GM19467 (cell line): ENCODE measurements at regions not wholly inside any gene's neighbourhood (a gene's known extent, or its start where the extent isn't known, plus 50 kb on each side); places are given as distances from the start of the nearest gene placed in this dataset.

Experiments used
- ATAC-seq: cut with Tn5 transposase; IDR thresholded peaks from one replicate; pipeline ENCODE4 v1.9.1; 2021; ENCODE audit warnings: mild to moderate bottlenecking, moderate library complexity; ENCODE audit not compliant: unreplicated experiment

DNA sequence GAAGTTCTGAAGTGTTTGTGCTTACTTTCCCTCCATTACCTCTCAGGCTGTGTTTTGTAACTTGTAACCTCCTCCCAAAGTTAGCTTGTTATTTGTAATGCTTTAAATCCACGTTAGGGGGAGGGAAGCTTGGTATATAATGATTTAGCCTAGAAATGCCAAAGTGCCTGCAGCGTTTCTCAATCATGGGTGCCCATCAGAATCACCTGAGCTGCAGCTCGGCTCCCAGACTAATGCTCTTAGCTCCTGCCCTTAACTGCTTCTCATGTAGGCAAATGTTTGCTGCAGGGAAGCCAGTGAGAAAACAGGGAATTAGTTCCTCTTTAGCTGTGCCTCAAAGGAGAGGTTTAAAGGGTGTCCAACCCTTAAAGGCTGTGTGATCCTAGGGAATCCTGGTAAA is 219.2 kb upstream of the NAALADL2 start:
- no peak for ATAC-seq

DNA sequence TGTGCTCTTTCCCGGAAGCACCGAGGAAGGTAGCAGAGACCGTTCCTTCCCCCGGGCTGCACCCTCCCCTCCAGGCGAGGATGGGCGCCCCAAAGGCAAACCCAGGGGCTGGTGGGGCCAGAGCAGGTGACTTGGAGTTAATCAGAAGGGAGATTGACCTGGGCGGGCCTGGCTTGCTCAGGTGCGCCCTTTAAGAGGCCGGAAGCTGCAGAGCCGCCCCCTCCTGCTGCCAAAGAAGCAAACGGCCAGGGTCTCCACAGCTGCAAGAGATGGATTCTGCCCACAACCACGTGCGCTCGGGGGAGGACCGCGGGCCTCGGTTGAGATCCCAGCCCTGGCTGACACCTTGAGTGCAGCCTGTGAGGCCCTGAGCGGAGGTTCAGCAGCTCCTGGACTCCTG is 218.2 kb upstream of the NAALADL2 start:
- ATAC-seq = no peak

- no peak for ATAC-seq
Measured at GRCh38 chr3:174644287-174644686, 214.8 kb upstream of the NAALADL2 start.

- ATAC-seq = no peak
Measured at GRCh38 chr3:174651951-174652350, 207.2 kb upstream of the NAALADL2 start.

DNA sequence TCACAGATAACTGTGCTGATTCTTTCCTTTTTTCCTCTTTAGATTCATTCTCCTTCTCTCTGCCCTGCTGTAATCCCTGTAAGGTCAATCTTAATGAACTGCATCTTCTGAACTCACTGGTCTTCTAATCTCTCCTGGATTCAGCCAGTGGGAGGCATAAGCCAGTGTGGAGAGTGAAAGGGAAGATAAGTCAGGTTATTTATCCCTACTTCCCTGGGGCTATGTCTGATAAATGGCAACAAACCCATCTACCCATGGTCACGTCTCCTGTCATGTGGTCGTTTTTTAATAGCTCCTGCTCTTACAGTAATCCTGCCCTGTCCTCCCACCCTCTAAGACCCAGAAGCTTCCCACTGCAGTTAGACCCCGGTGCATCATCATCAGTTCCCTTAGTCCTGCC is 199.6 kb upstream of the NAALADL2 start:
- ATAC-seq = no peak

DNA sequence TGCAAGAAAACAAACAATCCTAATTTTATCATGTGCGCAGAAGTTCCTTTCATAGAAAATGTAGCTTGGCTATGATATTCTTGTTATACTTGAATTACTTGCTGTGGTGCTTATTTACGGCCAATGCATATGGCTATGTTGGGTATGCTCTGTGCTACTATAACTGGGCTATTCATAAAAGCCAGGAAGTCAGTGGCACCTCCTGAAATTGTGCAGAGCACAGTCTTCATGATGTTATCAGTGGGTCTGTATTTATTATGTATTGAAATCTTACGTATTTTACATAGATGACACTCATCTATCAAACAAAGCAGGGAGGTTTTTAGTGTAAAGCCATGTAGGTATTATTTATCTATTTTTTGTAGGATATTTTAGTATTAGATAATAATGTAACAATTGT is 196.5 kb upstream of the NAALADL2 start:
- no peak for ATAC-seq

GRCh38 chr3:174667386-174667785 is 191.7 kb upstream of the NAALADL2 start:
- no peak for ATAC-seq

DNA sequence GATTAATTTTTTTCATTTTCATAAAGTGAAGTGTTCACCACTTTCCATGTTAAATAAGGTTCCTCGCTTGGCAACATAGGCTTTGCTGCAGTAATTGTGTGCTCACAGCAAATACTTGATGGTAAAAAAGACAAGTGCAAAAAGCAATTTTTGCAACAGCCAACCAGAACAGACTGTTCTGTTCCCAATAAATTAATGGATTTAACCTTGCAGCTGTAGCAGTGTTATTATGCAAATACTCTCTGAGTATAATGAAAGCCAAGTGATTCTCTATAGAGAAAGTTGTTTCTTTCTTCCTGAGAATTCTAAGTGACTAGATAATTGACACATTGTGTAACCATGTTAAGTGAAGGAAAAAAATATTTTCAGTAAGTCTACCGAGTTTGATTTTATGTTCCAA is 183.7 kb upstream of the NAALADL2 start:
- ATAC-seq = no peak

DNA sequence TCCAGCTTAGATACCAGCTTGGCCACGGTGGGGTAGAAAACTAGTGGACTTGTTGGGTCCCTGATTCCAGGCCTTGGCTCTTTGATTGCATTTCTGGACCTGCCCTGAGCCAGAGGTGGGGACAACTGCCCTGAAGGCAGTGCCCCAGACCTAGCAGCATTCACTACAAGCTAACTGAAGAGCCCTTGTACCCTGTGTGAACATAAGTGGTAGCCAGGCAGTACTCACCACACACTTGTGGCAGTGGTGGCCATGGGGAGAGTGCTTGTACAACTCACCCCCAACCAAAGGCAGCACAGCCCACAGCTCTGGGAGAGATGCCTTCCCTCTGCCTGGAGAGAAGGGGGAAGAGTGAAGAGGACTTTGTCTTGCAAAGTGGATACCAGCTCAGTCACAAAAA is 177.3 kb upstream of the NAALADL2 start:
- ATAC-seq = no peak

GRCh38 chr3:174685796-174686195 is 173.3 kb upstream of the NAALADL2 start:
- no peak for ATAC-seq

- ATAC-seq = no peak
Measured at GRCh38 chr3:174697310-174697709, 161.8 kb upstream of the NAALADL2 start.

GRCh38 chr3:174700736-174701135 is 158.4 kb upstream of the NAALADL2 start:
- no peak for ATAC-seq

DNA sequence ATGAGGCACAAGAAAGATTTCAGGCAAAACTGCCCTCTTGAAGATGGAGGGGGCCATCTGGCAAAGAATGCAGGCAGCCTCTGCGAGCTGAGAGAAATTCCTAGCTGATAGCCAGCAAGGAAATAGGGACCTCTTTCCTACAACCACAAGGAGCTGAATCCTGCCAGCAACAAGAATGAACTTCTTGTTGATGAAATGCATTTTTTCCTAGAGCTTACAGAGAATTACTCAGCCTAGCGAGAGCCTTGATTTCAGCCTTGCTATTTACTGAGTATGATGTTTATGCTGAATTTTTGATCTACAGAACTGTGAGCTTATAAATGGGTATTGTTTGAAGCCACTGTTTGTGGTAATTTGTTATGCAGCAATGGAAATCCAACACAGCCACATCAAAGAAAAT is 148.5 kb upstream of the NAALADL2 start:
- ATAC-seq = no peak

DNA sequence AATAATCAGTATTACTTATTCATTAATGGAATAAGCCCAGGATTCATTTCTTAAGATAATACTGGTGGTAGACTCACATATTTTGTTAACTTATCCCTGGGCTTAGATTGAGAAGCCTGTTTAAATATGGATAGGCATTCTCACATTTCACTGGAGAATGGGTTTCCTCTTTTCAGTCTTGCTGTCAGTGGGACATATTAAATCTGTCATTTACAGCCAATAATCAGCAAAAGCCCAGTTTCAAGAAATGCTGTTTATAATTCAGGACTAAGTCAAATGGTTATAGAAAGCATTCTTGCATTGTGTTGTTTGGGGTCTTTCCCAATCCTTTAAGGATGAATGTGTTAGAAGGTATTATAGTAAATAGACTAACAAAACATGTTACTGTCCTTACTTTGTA is 143.7 kb upstream of the NAALADL2 start:
- ATAC-seq = no peak

DNA sequence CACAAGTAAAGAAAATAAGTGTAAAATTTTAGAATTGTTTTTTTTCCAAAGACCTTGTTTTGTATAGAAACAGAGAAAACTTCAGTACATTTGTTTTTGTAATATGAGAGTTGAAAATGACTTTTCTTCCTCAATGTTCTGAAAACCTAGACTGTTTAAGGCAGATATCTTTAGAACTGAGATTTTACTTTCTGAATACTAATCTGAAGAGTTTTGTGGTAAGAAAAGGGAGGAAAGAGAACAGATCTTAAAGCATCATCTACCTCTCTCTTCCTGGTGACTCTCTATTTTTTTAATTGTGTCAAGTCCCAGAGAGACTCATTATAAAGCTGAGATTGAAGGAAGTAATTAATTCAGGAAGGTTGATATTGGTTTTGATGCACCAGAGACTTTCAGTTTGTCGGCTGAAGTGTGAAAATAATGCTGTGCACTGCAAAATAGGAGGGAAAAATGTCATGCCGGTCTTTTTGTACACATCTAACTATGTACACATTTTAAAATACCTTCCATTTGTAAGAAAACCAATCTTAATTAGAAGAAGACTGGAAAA is 142.1 kb upstream of the NAALADL2 start:
- no peak for ATAC-seq

GRCh38 chr3:174720717-174721116 is 138.4 kb upstream of the NAALADL2 start:
- ATAC-seq = no peak

DNA sequence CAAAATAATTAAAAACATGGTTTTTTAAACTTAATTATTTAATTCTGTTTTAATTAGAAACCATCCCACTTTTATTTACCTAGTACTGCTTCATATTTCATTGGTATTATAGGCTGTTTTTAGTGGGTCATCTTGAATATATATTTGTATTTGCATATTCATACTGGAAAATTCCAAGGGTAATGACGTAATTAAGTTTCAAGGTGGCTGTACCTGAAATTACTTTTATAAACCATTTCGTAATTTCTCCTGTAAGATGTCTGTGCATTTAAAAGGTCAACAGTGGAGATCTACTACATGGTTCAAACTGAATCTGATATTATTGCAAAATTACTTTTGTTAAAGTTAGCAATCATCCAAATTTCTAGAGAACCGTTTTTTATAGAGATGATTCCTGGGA is 133.8 kb upstream of the NAALADL2 start:
- ATAC-seq = no peak

GRCh38 chr3:174737966-174738365 is 121.2 kb upstream of the NAALADL2 start:
- ATAC-seq = no peak

DNA sequence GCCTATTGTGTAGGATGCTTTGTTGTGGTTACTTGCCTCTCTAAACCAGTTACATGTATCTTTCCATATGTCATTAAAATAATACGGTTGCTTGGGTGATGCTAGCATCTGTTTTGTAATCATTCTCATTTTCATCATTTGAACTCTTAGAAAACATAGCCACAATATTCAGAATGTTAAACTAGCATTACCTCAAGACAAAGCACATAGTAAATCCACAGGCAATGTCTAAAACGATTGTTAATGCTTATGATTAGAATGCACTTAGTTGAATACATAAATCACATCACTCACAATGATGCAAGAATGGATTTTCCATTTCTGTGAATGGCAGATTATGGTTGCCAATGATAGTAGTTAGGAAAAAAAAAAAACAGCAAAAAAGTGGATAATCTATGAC is 110.0 kb upstream of the NAALADL2 start:
- ATAC-seq = no peak

GRCh38 chr3:174755833-174756829 is 103.0 kb upstream of the NAALADL2 start:
- ATAC-seq = no peak

- ATAC-seq = no peak
Measured at GRCh38 chr3:174758943-174759342, 100.2 kb upstream of the NAALADL2 start.

GRCh38 chr3:174767406-174767805 is 91.7 kb upstream of the NAALADL2 start:
- ATAC-seq = no peak
